ENCODE measurements at regions not wholly inside any gene's neighbourhood (a gene's known extent, or its start where the extent isn't known, plus 50 kb on each side); places are given as distances from the start of the nearest gene placed in this dataset.

DNA sequence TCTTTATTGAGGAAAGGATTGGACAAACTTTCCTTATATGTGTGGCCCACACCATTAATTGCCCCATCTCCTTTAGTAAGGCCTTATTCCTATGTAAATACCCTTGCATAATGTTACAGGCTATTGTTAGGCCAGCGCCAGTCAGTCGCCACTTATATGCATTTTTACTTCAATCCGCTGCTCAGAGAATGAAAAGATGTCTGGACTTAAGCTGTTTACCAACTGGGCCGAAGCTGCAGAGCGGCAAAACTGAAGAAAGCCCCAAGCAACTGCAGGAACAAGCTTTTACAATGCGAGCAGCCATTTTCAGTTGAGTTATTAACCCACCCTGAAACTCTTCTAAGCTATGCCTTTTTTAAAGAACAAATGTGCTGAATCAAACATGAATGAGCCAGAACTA is 92.1 kb upstream of the OTX2 start (continued):
- TF ChIP-seq ZNF747 (tag by site-specific recombination; IDR thresholded peaks at IDR 0.05): no peak
- TF ChIP-seq, protein P1, sequence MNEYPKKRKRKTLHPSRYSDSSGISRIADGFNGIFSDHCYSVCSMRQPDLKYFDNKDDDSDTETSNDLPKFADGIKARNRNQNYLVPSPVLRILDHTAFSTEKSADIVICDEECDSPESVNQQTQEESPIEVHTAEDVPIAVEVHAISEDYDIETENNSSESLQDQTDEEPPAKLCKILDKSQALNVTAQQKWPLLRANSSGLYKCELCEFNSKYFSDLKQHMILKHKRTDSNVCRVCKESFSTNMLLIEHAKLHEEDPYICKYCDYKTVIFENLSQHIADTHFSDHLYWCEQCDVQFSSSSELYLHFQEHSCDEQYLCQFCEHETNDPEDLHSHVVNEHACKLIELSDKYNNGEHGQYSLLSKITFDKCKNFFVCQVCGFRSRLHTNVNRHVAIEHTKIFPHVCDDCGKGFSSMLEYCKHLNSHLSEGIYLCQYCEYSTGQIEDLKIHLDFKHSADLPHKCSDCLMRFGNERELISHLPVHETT (tag by site-specific recombination; IDR thresholded peaks at IDR 0.05): no peak
- TF ChIP-seq ZNF223 (tag by site-specific recombination; IDR thresholded peaks at IDR 0.05): no peak

DNA sequence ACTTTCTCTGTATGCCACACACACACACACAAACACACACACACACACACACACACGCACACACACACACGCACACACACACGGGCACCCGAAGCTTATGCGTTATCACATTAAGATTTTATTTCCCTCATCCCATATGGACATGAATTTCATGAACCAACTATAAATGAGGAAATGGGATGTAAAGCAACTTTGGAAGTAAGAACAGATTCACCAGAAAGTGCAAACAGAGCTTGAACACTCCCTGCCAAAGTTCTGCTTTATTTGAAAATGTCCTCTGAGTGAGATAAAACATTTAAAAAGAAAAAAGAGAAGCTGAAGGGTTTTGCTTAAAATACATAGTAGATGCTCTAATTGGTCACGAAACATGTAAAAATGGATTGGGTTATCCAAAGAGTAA is 90.4 kb upstream of the OTX2 start:
- H3K4me3 ChIP-seq (ENCODE audit: low read depth, low read length): no peak overlapping the region
- H3K4me1 ChIP-seq (ENCODE audit: control insufficient read depth, insufficient read depth, low read length): no peaks in the 10 kb centered on the region
- H3K9me3 ChIP-seq (ENCODE audit: control insufficient read depth, insufficient read depth, low read depth, low read length): no peaks in the 10 kb centered on the region
- TF ChIP-seq, protein P2, sequence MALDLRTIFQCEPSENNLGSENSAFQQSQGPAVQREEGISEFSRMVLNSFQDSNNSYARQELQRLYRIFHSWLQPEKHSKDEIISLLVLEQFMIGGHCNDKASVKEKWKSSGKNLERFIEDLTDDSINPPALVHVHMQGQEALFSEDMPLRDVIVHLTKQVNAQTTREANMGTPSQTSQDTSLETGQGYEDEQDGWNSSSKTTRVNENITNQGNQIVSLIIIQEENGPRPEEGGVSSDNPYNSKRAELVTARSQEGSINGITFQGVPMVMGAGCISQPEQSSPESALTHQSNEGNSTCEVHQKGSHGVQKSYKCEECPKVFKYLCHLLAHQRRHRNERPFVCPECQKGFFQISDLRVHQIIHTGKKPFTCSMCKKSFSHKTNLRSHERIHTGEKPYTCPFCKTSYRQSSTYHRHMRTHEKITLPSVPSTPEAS (tag by site-specific recombination; IDR thresholded peaks at IDR 0.05): peak; percentile 71
- TF ChIP-seq ZNF664 (tag by site-specific recombination; IDR thresholded peaks at IDR 0.05): no peak
- TF ChIP-seq, protein P3, sequence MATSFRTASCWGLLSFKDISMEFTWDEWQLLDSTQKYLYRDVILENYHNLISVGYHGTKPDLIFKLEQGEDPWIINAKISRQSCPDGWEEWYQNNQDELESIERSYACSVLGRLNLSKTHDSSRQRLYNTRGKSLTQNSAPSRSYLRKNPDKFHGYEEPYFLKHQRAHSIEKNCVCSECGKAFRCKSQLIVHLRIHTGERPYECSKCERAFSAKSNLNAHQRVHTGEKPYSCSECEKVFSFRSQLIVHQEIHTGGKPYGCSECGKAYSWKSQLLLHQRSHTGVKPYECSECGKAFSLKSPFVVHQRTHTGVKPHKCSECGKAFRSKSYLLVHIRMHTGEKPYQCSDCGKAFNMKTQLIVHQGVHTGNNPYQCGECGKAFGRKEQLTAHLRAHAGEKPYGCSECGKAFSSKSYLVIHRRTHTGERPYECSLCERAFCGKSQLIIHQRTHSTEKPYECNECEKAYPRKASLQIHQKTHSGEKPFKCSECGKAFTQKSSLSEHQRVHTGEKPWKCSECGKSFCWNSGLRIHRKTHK (tag by site-specific recombination; IDR thresholded peaks at IDR 0.05): no peak
- TF ChIP-seq, protein P4, sequence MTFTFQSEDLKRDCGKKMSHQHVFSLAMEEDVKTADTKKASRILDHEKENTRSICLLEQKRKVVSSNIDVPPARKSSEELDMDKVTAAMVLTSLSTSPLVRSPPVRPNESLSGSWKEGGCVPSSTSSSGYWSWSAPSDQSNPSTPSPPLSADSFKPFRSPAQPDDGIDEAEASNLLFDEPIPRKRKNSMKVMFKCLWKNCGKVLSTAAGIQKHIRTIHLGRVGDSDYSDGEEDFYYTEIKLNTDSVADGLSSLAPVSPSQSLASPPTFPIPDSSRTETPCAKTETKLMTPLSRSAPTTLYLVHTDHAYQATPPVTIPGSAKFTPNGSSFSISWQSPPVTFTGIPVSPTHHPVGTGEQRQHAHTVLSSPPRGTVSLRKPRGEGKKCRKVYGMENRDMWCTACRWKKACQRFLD (tag by site-specific recombination; IDR thresholded peaks at IDR 0.05): no peak
- ChIA-PET POLR2A (no interaction called here), CTCF (interaction anchor here (0.8 to 1.1 kb wide), 2 partner anchors 32 to 166 kb away, joined by 3 read pairs; no protein-coding TSS in a partner anchor)
- H3K27ac ChIP-seq (ENCODE audit: extremely low read depth, low read depth, low read length): no peak overlapping the region
- H3K36me3 ChIP-seq (ENCODE audit: control insufficient read depth in 2 of 2, insufficient read depth in 1 of 2, low read length in 2 of 2): no peaks in the 10 kb centered on the region

DNA sequence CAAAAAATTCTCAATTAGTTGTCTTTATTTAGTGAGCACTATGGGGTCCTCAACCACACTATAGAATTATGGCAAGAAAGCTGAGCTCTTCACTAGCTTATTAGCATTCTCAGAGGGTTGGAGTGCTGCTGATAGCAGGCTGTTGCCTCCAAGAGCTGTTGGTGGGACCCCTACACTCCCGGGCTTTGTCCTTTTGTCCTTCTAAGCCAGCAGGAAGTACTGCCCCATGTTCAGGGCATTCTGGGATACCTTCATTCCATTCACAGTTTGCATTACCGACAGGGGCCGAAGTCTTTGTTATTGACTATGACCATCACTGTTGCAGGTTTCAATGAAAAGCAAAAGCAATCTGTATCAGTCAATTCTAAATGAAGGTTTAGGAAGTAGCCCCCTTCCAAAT is 89.5 kb upstream of the OTX2 start:
- no peaks in the 10 kb centered on the region for H3K9me3 ChIP-seq (ENCODE audit: control insufficient read depth, insufficient read depth, low read depth, low read length)
- no peak overlapping the region for H3K4me3 ChIP-seq (ENCODE audit: low read depth, low read length)
- POLR2A ChIA-PET: no interaction called here
- CTCF ChIA-PET: interaction anchor here (0.8 to 1.1 kb wide), 2 partner anchors 31 to 167 kb away, joined by 3 read pairs; no protein-coding TSS in a partner anchor
- no peaks in the 10 kb centered on the region for H3K36me3 ChIP-seq (ENCODE audit: control insufficient read depth in 2 of 2, insufficient read depth in 1 of 2, low read length in 2 of 2)
- no peaks in the 10 kb centered on the region for H3K4me1 ChIP-seq (ENCODE audit: control insufficient read depth, insufficient read depth, low read length)
- no peak overlapping the region for H3K27ac ChIP-seq (ENCODE audit: extremely low read depth, low read depth, low read length)
- no peak for TF ChIP-seq ZNF600 (tag by site-specific recombination; IDR thresholded peaks at IDR 0.05)
- no peak for TF ChIP-seq BCL11B (tag by site-specific recombination; IDR thresholded peaks at IDR 0.05; ENCODE audit: low read depth)
- TF ChIP-seq, protein P5, sequence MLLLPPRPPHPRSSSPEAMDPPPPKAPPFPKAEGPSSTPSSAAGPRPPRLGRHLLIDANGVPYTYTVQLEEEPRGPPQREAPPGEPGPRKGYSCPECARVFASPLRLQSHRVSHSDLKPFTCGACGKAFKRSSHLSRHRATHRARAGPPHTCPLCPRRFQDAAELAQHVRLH (tag by site-specific recombination; IDR thresholded peaks at IDR 0.05): no peak
- TF ChIP-seq, protein P6, sequence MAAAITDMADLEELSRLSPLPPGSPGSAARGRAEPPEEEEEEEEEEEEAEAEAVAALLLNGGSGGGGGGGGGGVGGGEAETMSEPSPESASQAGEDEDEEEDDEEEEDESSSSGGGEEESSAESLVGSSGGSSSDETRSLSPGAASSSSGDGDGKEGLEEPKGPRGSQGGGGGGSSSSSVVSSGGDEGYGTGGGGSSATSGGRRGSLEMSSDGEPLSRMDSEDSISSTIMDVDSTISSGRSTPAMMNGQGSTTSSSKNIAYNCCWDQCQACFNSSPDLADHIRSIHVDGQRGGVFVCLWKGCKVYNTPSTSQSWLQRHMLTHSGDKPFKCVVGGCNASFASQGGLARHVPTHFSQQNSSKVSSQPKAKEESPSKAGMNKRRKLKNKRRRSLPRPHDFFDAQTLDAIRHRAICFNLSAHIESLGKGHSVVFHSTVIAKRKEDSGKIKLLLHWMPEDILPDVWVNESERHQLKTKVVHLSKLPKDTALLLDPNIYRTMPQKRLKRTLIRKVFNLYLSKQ (tag by site-specific recombination; IDR thresholded peaks at IDR 0.05; ENCODE audit: borderline replicate concordance): no peak
- TF ChIP-seq TRIM28 (IDR thresholded peaks at IDR 0.05; ENCODE audit: borderline replicate concordance, low read length): no peak
- TF ChIP-seq, protein P1 (tag by site-specific recombination; IDR thresholded peaks at IDR 0.05): no peak
- TF ChIP-seq, protein P7, sequence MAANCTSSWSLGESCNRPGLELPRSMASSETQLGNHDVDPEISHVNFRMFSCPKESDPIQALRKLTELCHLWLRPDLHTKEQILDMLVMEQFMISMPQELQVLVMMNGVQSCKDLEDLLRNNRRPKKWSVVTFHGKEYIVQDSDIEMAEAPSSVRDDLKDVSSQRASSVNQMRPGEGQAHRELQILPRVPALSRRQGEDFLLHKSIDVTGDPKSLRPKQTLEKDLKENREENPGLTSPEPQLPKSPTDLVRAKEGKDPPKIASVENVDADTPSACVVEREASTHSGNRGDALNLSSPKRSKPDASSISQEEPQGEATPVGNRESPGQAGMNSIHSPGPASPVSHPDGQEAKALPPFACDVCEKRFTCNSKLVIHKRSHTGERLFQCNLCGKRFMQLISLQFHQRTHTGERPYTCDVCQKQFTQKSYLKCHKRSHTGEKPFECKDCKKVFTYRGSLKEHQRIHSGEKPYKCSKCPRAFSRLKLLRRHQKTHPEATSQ (tag by site-specific recombination; IDR thresholded peaks at IDR 0.05): no peak
